ENCODE measurements at regions not wholly inside any gene's neighbourhood (a gene's known extent, or its start where the extent isn't known, plus 50 kb on each side); places are given as distances from the start of the nearest gene placed in this dataset.
"Not testable (repeated sequence)": the region's sequence is repeated elsewhere in the genome, so short reads cannot be mapped to it uniquely, and the experiment has no call there.

GRCh38 chr1:88457197-88457596, 226.9 kb upstream of the PKN2 start:
- no peak for FAIRE-seq

- no peak for FAIRE-seq
Measured at GRCh38 chr1:88461007-88461406, 223.1 kb upstream of the PKN2 start.

GRCh38 chr1:88462096-88462487, 222.0 kb upstream of the PKN2 start:
- FAIRE-seq, result no peak

DNA sequence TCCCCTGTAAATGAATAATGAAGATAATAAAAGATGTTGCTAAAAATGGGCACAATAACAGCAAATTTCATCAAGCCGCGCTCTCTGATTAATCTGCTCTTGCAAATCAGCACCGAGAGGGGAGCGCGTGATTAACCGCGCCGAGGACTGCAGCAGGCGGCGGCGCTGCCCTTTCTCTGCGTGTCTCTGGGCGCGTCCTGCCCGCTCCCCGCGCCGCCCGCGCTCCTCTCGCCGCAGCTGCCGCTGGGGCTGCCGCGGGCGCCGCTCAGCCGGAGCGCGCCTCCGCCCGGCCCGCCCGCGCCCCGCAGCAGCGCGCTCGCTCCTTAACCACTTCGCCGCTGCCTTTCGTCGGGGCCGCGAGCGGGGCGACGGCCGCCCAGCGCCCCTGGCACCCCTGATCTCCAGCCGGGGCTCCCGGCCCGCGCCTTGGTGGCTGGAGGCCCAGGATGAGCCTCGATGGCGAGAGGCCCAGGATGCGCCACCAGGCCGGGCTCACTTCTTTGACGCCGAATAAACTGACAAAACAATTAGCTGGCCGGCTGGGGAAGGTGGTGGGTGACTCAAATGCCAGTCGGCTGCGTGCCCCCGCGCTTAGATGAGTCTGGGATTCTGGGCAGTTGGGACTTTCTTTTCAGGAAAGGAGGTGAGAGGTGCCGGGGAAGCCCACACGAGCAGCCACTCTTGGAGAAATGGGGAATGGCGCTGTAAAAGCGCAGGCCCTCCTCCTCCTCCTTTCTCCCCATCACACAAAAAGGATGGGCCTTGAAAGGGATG, 221.4 kb upstream of the PKN2 start:
- FAIRE-seq, result no peak

DNA sequence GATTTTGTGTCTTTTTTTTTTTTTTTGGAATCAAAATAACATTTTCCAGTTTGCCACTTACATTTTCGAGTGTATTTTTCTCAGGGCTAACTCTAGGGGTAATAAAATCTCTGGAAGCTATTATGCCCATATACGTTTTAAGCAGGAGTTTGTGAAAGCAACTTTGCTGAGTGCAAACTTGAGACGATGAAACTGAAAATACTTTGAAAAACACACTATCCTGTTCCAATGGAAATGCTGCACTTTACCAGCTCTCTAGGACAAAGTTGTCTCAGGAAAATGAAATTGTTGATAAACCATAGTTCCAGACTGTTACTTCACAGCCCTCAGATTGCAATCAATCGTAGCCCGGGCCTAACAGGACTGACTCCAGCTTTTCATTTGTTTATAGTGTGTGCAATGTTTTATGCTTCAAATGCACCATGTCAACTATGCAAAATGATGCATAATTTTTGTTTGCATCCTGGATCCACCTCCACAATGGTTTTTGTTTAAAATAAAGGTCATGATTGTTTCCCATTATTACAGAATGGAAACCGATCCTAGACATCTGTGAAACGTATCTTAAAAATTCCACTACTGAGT, 220.6 kb upstream of the PKN2 start:
- no peak for FAIRE-seq

GRCh38 chr1:88466011-88466410, 218.1 kb upstream of the PKN2 start:
- FAIRE-seq, result no peak

- FAIRE-seq, result no peak
Measured at GRCh38 chr1:88466899-88467580, 217.0 kb upstream of the PKN2 start.

- FAIRE-seq, result no peak
Measured at GRCh38 chr1:88472298-88472697, 211.8 kb upstream of the PKN2 start.

GRCh38 chr1:88472714-88473113, 211.4 kb upstream of the PKN2 start:
- no peak for FAIRE-seq

DNA sequence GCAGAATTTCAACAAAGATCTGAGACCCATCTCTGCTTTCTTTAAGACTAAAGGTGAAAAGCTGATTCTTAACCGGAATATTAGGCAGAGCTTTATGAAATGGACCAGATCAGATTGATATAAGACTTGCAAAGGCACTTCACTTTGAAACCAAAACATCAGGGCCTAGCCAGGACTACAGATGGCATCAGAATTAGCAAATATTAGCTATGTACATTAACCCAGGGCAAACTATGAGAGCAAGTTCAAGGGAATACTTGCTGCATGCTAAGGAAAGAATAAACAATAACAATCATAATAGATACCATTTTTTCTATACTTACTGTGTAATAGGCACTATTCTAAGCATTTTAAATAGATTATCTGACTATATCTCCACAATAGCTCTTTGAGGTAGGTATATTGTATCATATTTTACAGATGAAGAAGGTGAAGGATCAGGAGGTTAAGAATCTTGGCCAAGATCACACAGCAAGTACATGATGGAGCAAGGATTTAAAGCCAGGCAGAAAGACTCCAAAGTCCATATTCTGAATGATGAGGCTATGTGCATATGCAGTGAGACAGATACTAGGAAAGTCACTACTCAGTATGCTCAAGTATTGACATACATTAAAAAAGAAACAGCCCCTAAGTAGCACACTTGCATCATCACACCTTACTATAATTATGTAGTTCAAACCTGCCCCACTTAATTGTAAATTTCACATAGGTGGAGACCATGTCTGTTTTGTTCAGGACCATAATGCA, 209.3 kb upstream of the PKN2 start:
- no peak for FAIRE-seq

GRCh38 chr1:88484881-88485280, 199.2 kb upstream of the PKN2 start:
- no peak for FAIRE-seq

DNA sequence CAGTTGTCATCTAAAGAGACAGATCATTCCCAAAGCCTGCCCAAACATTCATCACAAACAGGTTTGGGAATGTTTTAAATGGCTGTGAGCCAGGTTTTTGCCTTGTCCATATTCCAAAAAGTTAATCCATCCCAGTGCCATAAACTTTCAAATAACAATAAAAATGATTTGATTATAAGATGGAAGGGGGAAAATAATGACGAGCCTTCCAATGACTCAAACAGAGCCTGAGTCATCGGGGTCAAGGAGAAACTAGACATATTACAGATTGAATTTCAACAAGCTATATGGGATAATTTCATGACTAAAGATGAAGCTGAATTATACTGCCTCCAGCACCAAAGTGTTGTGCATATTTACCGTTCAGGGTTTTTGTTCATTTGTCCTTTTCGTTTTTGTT, 195.8 kb upstream of the PKN2 start:
- no peak for FAIRE-seq

DNA sequence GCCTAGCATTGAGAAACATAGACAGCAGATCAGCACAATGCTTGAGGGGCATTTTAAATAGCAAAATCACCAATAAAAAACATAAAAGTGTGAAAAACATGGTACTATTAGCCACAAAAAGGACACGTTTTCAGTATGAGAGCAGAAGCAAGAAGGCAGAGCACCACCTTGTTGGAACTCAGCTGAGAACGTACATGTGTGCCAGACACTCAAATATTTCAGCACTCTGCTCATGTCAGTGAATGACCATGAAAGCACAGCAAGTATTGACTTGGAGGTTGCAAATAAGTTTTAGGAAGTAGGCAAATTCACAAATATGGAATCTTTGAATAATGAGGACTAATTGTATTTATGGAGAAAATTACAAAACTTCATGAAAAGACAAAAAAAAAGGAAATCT, 193.4 kb upstream of the PKN2 start:
- FAIRE-seq, result no peak

DNA sequence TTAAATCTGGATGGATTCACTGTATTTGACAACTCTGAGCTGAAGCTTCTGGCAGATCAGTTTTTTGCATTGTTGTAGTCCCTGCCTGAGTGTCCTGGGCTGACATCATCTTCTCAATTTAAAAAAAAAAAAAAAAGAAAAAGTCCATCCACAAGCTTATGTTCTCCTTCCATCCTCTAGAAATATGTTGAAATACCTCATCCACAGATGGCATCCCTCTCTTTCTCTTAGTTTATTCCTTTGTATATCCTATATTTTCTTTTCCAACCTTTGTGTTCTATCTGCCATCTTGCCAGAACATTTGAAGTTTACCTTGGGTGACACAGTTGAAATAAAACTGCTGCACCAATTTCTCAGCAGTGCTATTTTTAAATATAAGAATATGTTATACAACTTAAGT, 184.4 kb upstream of the PKN2 start:
- FAIRE-seq, result no peak

DNA sequence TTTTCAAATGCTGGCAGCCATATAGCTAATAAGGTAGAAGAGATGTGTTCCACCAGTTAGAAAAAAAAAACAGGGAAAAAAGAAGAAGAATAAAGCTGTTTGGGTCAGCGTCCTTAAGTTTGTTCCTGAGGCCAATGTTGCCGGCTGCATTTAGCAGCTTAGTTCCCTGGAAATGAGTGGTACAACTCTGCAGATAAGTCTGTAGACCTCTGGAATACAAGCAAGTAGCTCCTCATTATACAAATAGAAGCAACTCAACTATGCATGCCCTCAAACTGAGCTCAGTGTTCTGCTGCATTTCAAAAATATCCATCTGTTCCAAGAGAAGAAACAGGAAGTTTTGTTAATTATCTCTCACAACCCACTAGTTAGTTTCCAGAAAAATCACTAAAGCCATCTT, 181.2 kb upstream of the PKN2 start:
- no peak for FAIRE-seq

DNA sequence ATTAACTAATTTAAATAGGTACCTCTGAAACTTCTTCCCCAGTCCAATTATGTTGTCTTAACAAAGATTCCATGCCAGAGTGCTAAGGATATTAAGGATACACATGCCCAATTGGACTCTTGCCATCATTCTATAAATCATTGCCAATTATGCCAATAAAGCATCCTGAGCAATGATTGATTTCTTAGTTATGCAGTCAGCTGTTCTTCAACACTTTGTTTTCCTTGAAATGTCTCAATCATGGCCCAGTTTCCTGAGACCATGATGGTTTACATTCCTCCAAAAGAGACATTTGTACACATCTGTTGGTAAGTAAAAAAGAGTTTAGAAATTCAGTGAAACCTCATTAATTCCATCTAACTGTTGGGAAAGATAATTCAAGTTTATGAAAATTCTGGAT, 180.4 kb upstream of the PKN2 start:
- no peak for FAIRE-seq

- no peak for FAIRE-seq
Measured at GRCh38 chr1:88504601-88505000, 179.5 kb upstream of the PKN2 start.

DNA sequence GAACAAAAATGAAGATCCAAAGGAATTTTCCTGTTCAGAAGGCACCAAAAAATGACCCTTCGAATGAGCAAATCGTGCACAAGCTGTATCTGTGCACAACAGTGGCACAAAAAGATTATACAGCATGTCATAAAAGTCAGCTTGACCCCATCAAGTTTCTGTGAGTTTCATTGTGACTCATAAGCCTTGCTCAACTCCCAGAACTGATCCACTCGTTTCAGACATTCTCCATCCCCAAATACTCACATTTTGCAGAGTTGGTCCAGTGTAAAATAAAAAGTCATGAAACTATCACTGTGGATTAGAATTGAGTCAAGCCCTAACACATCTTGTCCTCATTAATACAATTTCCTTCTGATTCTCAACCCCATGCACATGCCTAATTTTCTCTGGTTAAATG, 174.7 kb upstream of the PKN2 start:
- no peak for FAIRE-seq

GRCh38 chr1:88514544-88515060, 169.5 kb upstream of the PKN2 start:
- FAIRE-seq, result no peak

GRCh38 chr1:88517499-88517898, 166.6 kb upstream of the PKN2 start:
- not testable (repeated sequence) for FAIRE-seq

- no peak for FAIRE-seq
Measured at GRCh38 chr1:88519156-88519555, 164.9 kb upstream of the PKN2 start.

GRCh38 chr1:88523854-88524528, 160.1 kb upstream of the PKN2 start:
- FAIRE-seq, result no peak

- no peak for FAIRE-seq
Measured at GRCh38 chr1:88526456-88526855, 157.6 kb upstream of the PKN2 start.
